ENCODE measurements at regions not wholly inside any gene's neighbourhood (a gene's known extent, or its start where the extent isn't known, plus 50 kb on each side); places are given as distances from the start of the nearest gene placed in this dataset.
A peak's percentile ranks its signal among the peaks of the same experiment; 100 is the strongest.

DNA sequence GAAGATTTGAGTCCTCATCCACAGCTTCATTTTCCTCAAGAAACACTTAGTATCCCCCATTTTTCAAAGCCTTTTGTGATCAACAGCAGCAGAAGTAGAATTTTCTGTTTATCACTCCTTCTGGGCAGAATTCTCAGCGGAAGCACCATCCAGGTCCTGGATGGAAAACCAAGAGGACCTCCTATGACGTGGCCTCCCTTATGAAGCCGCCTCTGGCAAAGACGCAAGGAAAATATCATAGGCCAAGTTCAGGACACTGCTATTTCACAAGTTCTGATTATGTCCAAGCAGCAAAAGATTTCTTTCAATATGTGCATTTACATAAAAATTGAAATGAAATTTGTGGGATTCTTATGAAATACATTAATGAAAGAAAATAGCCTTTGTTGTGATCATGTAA lies 315.0 kb downstream of the SEC23A start:
- intact Hi-C loops (cut with DNase I): no loop called here
- DNase-seq: no peak

DNA sequence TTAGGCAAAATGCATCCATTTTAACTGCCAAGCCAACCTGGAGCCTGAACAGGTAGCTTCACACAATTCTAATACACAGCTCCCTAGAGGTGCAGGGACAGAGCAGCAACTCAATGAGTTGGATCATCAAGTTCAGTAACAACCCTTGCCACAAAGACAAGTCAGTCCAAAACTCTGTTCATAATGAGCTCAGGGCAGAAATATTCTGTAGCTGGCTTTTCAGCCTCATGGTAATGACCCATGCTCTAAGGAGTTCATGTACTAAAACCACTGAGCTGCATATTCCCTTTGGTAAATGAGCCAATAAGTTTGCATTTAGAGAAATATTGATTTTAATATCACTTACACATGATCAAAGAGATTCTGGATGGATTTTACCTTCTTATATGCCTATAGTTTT lies 316.1 kb downstream of the SEC23A start:
- DNase-seq: no peak
- intact Hi-C loops (cut with DNase I): no loop called here

DNA sequence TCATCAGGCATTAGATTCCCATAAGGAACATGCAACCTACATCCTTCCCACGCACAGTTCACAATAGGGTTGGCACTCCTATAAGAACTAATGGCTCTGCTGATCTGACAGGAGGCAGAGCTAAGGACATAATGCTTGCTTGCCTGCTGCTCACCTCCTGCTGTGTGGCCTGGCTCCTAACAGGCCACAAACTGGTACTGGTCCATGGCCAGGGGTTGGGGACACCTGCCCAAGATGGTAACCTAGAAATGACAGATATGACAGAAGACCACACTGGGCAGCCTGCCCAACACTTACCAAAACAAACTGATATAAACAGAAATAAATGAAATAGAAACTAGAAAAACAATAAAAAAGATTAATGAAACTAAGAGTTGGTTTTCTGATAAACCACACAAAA lies 325.6 kb downstream of the SEC23A start:
- DNase-seq: no peak
- intact Hi-C loops (cut with DNase I): no loop called here

DNA sequence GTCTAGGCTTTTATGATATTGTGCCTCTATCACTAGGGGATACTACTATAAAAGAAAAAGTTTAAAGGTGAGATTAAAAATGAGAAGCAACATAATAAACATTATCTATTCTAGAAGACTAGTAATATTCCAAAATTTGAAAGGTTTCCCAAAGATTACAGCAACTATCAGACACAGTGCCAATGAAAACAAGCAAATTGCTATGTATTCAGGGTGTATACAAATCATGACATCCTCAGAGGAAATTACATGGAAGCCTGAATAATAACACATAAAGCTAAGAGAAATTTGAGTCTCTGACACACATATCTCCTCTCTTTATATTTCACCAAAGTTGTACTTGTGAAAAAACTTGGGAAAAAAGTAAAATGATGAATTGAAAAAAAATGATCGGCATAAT lies 327.0 kb downstream of the SEC23A start:
- no peak for DNase-seq
- intact Hi-C loops (cut with DNase I): no loop called here

DNA sequence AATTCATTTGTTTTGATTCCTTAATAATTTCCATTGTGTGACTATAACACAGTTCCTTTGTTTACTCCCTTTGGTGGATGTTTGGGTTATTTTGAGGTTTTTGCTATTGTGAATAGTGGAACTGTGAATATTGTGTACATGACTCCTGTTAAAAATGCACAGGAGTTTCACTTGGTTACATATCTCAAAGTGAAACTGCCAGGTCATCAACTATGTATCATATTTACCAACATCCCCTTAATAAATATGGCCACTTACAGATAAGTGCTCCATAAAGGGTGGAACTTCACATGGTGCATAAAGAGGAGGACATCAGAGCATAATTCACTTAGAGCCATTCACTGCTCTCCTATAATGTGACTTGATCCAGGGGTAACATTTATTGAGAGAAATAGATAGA lies 328.9 kb downstream of the SEC23A start:
- DNase-seq: no peak
- intact Hi-C loops (cut with DNase I): no loop called here

DNA sequence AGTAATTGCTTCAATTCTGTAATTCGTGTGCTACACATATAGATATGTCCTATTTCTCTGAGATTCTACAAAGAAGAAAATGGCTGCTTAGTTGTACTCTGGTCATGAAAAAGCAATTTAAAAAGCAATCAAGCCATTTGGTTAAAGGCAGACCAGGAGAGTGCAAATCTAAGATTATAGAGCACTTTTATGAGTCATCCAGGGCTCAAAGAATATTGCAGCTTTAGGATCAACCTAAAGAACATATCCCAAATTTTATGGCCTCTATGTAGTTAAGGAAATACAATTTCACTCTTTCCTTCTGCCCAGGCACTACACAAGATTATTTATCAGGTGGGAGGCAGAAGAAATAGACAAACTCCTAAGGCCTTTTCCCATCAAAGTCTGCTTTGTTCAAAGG lies 332.8 kb downstream of the SEC23A start:
- no peak for DNase-seq
- intact Hi-C loops (cut with DNase I): no loop called here

DNA sequence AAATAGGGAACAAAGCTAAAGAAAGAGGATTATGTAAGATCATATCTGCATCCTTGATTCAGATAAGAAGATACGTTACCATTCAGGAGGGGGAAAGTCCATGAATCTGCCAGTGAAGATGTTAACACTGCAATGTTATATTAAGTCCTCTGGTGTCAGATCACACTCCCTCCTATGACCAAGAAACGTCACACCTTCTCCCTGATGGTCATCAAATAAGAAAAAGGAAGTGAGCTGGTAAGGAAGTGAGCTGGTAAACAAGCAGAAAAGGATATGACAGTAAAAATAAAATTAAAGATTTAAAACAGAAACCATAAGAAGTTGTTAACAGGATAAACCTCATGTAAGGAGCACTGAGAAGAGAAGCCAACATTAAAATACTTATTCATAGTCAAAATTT lies 340.2 kb downstream of the SEC23A start:
- intact Hi-C loops (cut with DNase I): no loop called here
- no peak for DNase-seq

DNA sequence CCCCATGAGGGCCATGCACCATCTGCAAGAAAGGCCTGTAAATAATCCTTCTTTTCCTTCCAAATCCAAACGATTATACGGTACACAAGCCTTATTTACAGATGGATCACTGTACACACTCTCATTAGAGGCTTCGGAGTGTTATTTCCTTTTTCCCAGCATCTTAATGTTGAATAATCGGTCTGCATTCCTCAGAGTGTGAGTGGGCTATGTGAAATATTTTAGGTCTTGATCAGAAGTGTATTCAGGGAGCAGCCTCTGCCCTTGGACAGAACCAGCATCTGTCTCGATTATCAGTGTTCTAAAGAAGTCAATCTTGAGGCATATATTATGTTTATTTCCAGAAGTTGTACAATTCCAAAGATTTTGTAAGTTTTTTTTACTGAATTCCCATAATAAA lies 340.6 kb downstream of the SEC23A start:
- intact Hi-C loops (cut with DNase I): no loop called here
- no peak for DNase-seq

DNA sequence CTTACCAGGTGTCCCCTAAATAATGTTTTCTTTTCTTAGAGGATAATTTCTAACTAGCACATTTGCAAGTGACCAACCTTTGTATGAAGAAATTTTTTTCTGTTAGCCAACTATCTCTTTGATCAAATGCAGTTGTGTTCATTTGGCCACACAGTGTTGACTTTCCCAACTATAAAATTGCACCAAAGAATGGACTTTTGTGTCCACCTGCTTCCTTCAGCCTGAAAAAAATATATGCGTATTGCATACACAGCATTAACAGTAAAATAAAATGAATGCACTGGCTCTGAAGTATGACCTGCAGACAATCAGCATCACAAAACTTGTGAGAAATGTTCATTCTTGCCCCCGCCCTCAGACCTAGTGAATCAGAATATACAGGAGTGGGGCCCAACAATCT lies 342.0 kb downstream of the SEC23A start:
- no peak for DNase-seq
- intact Hi-C loops (cut with DNase I): no loop called here

DNA sequence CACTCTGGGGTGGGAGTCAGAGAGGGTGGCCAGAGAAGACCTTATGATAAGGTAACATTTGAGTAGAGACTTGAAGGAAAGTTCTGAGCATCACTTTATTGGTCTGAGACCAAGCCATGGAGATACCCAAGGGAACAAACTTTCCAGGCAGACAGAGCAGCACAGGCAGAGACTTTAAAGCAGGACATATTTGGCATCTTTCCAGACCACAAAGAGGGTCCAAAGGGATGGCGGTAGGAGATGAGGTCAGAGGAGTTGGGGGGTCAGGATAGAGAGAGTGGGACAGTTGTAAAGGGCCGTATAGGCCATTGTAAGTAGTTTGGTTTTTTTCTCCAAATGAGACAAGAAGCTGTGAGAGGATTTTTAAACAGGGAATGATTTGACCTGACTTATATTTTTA lies 344.4 kb downstream of the SEC23A start:
- intact Hi-C loops (cut with DNase I): no loop called here
- DNase-seq: no peak

DNA sequence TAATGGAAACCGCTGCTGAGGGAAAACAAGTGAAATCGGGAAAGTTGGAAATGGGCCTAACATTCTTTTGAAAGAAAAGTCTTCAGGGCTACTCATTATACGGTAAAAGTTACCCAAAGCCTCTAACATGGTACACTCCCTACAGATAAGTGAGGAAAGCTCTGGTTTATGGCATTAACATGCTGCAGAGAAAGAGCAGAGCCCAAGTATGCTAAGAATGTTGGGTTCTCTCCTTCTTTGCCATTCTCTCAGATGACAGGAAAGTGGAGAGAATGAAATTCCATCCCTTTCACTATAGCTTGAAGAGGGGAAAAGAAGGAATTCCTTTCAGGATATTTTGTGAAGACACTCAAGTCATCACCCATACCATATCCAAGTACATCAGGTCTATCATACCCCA lies 348.0 kb downstream of the SEC23A start:
- intact Hi-C loops (cut with DNase I): no loop called here
- no peak for DNase-seq

DNA sequence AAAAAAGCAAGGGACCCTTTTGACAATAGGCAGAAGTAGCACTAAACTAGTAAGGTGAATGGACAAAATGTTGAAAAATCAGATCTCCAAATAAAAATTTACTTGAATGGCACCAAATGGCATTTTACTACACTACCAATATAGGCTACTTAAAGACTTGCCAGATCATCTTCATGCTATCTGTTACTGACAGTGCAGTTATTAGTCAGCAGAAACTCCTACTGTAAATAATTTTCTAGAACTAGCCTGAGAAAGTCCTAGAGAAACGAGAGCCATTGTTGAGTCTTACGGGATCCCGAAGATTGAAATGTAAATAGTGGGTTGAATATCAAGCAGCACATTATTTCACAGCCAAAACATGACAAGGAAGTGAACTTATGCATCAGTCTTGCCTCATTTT lies 350.3 kb downstream of the SEC23A start:
- DNase-seq: no peak
- intact Hi-C loops (cut with DNase I): no loop called here

DNA sequence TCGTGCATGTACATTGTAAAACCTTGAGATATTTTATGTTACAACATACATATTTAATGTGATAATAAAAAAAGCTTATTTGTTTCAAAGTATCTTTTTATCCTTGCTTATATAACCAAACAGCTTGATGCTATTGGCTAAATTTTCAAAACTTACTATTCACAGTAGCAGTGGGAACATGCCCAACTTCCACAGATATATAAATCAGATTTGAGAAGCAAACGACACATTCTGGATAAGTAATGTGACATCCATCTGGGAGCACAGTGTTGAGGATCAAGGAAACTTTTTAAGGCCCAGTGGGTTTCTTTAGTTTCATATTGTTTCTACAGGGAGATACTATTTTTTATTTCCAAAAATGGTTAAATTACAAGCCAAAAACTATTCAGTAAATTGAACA lies 350.7 kb downstream of the SEC23A start:
- intact Hi-C loops (cut with DNase I): no loop called here
- DNase-seq: no peak

DNA sequence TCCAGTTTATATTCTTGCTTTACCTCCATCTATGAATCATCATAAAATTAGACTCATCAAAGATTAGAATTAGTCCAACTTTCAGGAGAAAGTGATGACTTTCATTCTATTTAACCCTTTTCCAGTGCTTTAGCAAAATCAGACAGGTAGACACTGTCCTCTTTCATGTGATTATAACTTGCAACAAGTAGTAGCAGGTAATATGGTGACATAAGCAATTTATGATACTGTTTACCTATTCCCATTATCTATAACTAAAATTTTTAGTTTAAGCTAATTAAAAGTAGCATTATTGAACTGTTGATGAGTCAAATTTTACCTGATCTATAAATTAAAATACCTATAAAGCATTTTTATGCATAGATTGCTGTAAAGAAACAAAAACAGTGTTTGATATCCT lies 351.6 kb downstream of the SEC23A start:
- no peak for DNase-seq
- intact Hi-C loops (cut with DNase I): no loop called here

DNA sequence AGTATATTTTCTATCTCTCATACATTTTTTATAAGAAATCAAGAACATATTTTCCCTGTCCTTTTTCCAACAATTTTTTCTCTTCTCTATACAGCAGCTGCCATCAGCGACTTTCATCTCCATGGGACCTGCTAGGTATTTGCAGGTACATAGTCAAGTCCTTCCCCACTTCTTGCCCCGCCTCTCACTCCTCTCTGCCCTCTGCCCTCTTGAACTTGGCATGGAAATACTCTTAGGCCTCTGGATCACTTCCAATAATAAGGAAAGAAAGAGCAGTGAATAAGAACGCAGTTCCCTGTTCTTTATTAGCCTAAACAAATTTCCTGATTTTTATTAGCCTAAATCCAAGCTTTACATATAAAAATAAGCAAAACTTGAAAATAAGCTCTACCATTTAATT lies 353.1 kb downstream of the SEC23A start:
- no peak for DNase-seq
- intact Hi-C loops (cut with DNase I): no loop called here

DNA sequence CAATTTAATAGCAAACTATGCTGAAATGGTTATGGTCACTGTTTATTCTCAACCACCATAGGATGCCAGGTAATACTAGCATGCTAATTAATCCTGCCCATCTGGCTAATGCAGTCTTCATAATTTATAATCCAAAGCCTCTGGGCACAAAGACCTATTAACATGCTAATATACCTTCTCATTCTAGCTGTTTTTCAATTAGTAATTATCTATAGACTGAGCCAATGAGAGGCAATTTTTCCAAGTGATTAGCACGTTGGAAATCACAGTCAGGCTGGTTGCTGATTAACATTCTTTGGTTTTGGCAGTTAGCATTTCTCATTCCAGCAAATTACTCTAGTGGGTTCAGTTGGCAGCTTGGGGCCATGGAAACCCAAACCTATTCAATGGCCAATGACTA lies 357.2 kb downstream of the SEC23A start:
- intact Hi-C loops (cut with DNase I): no loop called here
- DNase-seq: no peak

DNA sequence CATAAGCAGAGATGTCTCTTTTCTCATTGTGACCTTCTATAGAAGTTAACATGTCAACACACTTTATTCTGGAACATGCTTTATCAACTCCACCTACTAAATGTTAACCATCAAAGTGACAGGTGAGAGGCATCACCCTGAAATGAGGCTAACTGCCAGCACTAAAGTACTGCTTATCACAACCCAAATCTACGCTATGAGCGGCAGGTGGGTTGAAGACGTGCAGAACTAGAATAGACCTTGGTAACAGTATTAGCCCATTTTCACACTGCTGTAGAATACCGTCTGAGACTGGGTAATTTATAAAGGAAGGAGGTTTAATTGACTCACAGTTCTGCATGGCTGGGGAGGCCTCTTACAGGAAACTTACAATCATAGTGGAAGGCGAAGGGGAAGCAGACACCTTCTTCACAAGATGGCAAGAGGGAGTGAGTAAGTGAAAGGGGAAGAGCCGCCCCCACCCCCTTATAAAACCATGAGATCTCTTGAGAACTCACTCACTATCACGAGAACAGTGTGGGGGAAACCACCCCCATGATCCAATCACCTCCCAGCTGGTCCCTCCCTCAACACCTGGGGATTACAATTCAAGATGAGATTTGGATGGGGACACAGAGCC lies 359.0 kb downstream of the SEC23A start:
- intact Hi-C loops (cut with DNase I): no loop called here
- no peak for DNase-seq

DNA sequence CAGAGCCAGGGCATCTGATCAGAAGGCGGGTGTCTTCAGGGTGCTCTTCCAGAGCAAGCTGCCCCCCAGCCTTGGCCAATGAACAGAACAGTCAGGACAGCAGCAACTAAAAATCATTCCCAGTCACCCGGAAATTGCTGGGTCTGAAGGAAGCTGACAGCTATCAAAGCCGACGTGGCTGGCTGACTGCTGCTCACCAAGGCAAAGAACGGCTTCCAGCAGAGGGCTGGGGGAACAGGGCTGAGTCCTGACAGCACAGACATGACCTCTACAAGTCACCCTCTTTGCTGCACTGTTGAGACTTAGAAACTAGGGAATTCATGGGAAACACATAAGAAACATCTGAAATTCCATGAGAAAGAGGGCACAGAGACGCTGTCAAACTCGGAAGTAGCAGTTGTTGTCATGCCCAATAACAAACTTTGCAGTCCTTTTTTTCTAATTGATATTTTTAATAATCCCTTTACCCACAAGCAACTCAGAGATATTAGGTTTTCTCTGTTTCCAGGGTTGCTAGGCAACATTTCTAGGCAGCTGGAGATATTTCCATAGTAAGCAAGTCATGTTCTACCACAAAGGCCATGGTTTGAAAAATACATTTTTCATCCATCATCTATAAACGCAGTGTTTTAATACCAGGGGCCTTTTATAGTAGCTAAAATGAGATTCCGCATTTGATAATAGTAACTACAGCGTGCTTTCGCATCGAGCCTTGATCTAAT lies 365.2 kb downstream of the SEC23A start:
- DNase-seq: peak in 3 of 10 donors; percentile 17 to 80 (median 40)
- intact Hi-C loops (cut with DNase I): no loop called here

DNA sequence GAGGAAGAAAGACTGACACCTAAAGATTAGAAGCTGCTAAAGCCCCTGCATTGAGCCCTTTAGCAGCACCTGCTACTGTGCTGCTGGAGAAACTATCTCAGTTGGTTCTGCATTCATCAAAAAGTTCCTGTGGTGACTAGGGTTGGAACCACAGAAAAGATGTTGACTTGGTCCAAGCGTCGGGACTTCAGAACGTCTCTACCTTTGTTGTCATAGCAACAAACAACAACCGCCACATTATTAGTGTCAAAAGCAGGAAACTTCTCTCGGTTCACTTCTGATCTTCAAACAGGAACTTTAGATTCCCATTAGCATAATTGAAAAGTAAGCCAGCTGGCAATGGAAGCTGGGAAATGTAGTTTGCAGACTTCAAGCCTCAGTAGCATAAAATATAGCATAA lies 368.0 kb downstream of the SEC23A start:
- intact Hi-C loops (cut with DNase I): no loop called here
- no peak for DNase-seq

DNA sequence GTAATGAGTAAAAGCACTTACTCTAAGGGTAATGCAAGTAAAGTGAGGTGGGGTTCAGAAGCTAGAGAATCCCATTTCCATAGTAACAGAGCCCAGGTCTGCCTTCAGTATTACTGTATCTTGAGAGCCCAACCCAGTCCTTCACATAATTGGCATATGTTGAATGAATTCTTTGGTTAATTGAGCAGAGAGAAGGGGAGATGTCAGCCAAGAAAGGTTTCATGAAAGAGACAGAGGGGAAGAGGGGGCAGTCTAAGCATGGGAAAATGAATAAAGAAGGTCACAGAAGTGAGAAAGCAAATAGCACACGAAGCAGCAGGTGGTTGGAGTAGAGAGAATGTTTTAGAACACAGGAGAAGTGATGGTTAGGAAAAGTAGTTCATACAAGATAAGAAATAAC lies 371.1 kb downstream of the SEC23A start:
- intact Hi-C loops (cut with DNase I): no loop called here
- DNase-seq: no peak

DNA sequence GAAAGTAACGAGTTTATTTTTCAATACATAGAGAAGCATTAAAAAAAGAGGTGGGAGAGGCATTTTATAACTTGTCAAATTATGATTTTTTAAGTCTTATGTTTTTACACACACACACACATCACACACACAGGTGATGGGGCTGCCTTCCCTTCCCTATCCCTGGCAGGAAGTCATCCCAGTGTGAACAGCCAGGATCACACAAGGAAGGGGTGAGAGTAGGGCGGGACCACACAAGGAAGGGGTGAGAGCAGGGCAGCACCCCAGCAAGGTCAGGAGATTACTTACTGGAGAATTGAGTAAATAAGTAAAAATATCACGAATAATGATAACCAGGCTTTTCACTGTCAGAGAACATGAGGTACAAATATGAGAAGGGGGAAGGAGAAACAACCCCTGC lies 372.6 kb downstream of the SEC23A start:
- intact Hi-C loops (cut with DNase I): no loop called here
- no peak for DNase-seq

DNA sequence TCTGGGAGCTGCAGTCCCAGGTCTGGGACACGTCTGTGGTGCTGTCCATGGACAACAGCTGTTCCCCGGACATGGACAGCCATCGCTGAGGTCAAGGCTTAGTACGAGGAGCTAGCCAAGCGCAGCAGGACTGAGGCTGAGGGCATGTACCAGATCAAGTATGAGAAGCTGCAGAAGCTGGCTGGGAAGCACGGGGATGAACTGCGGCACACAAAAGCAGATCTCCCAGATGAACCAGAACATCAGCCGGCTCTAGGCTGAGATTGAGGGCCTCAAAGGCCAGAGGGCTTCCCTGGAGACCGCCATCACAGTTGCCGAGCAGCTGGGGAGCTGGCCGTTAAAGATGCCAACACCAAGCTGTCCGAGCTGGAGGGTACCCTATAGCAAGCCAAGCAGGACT lies 375.3 kb downstream of the SEC23A start:
- intact Hi-C loops (cut with DNase I): no loop called here

DNA sequence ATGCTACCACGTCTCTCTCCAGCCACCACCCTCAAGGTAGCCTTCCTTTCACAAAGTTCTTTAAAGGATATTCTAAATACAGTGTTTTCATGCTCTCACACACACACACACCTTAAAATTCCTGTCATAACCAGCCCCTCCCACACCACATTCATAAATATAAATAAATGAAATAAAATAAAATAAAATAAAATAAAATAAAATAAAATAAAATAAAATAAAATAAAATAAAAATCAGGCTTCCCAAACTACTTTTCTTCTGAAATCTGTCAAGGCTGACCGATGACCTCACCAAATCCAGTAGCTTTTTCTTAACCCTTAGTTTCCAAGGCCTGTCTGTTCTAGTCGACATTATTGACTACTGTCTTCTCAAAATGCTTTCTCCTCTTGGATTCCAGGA lies 378.4 kb downstream of the SEC23A start:
- intact Hi-C loops (cut with DNase I): no loop called here
- no peak for DNase-seq

More for the DNA sequence above, 375.3 kb downstream of the SEC23A start:
- peak in 2 of 10 donors; percentile 30 to 74 for DNase-seq

Data from posterior cingulate gyrus (tissue), 11 donors.